ENCODE measurements at regions not wholly inside any gene's neighbourhood (a gene's known extent, or its start where the extent isn't known, plus 50 kb on each side); places are given as distances from the start of the nearest gene placed in this dataset.

DNA sequence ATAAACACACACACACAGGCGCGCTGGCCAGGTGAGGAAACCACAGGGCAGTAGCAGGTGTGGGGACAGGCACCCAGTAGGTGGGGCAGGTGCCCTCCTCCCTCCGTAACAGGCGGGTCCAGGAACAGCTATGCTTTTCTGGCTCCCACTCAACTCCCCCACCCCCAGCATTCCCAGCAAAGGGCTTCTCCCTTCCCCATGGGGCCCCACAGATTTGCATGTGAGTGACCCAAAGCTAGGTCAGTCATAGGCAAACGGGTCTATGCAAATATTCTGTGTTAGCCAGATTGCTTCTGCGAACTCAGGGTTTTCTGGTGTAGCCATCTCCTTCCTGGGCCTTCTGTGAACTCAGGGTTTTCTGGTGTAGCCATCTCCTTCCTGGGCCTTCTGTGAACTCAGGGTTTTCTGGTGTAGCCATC lies 114.2 kb downstream of the SIK1 start:
- DNase-seq: no peak
- intact Hi-C loops (cut with DNase I; ENCODE audit: low total_unique reads): no loop called here

GRCh38 chr21:43312011-43312410 lies 114.9 kb downstream of the SIK1 start:
- intact Hi-C loops (cut with DNase I; ENCODE audit: low total_unique reads): no loop called here
- Histone ChIP-seq H3K4me3 (no peak overlapping the region), H3K4me1 (no peaks in the 10 kb centered on the region), H3K36me3 (no peaks in the 10 kb centered on the region), H3K27ac (no peak overlapping the region), H3K9me3 (no peaks in the 10 kb centered on the region), H3K27me3 (no peaks in the 10 kb centered on the region)
- no peak for DNase-seq
- TF ChIP-seq POLR2A (IDR thresholded peaks at IDR 0.05) (no peak), CTCF (IDR thresholded peaks at IDR 0.05) (no peak)

More for the DNA sequence above, 114.2 kb downstream of the SIK1 start:
- Histone ChIP-seq H3K9me3 (no peaks in the 10 kb centered on the region), H3K27me3 (no peaks in the 10 kb centered on the region), H3K4me1 (no peaks in the 10 kb centered on the region), H3K36me3 (no peaks in the 10 kb centered on the region), H3K4me3 (no peak overlapping the region), H3K27ac (no peak overlapping the region)
- TF ChIP-seq CTCF (IDR thresholded peaks at IDR 0.05): no peak
- no peak for TF ChIP-seq POLR2A (IDR thresholded peaks at IDR 0.05)

DNA sequence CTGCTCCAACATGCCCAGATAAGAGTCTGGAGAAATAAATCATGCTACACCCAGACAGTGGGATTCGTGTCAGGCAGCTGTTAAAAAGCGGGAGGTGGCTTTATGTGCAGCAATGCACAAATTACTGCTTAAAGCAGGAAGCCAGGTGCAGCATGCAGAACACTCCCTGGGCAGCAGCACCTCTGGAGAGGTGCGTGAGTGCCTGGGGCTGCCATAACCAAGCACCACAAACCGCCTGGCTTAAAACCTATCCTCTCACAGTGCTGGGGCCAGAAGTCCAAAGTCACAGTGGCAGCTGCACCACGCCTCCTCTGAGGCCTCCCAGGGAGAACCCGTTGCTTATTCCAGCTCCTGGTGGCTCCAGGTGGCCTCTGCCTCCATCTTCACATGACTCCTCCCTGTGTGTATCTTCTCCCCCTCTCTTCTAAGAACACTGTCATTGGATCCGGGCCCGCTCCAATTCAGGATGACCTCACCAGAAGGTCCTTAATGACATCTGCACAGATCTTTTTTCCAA lies 115.6 kb downstream of the SIK1 start:
- H3K9me3 ChIP-seq: no peaks in the 10 kb centered on the region
- TF ChIP-seq POLR2A (IDR thresholded peaks at IDR 0.05): no peak
- TF ChIP-seq CTCF (IDR thresholded peaks at IDR 0.05): no peak
- no peaks in the 10 kb centered on the region for H3K27me3 ChIP-seq
- DNase-seq: no peak
- intact Hi-C loops (cut with DNase I; ENCODE audit: low total_unique reads): no loop called here
- H3K4me1 ChIP-seq: no peaks in the 10 kb centered on the region
- H3K27ac ChIP-seq: no peak overlapping the region
- no peaks in the 10 kb centered on the region for H3K36me3 ChIP-seq
- H3K4me3 ChIP-seq: no peak overlapping the region

GRCh38 chr21:43308815-43309283 lies 118.1 kb downstream of the SIK1 start:
- TF ChIP-seq CTCF (IDR thresholded peaks at IDR 0.05): no peak
- TF ChIP-seq POLR2A (IDR thresholded peaks at IDR 0.05): no peak
- Histone ChIP-seq H3K9me3 (no peaks in the 10 kb centered on the region), H3K4me3 (no peak overlapping the region), H3K4me1 (no peaks in the 10 kb centered on the region), H3K27me3 (no peaks in the 10 kb centered on the region), H3K36me3 (no peaks in the 10 kb centered on the region), H3K27ac (no peak overlapping the region)
- intact Hi-C loops (cut with DNase I; ENCODE audit: low total_unique reads): no loop called here
- no peak for DNase-seq

GRCh38 chr21:43308101-43308814 lies 118.7 kb downstream of the SIK1 start:
- H3K9me3 ChIP-seq: no peaks in the 10 kb centered on the region
- no peak for DNase-seq
- no peak overlapping the region for H3K4me3 ChIP-seq
- H3K27ac ChIP-seq: no peak overlapping the region
- TF ChIP-seq CTCF (IDR thresholded peaks at IDR 0.05) (no peak), POLR2A (IDR thresholded peaks at IDR 0.05) (no peak)
- H3K27me3 ChIP-seq: no peaks in the 10 kb centered on the region
- H3K4me1 ChIP-seq: no peaks in the 10 kb centered on the region
- intact Hi-C loops (cut with DNase I; ENCODE audit: low total_unique reads): no loop called here
- no peaks in the 10 kb centered on the region for H3K36me3 ChIP-seq

All from uterus (tissue), 3 donors.